ENCODE measurements at regions not wholly inside any gene's neighbourhood (a gene's known extent, or its start where the extent isn't known, plus 50 kb on each side); places are given as distances from the start of the nearest gene placed in this dataset.

- TF ChIP-seq CEBPZ (IDR thresholded peaks at IDR 0.05; ENCODE audit: low read depth, low read length) (no peak), MXI1 (IDR thresholded peaks at IDR 0.05; ENCODE audit: low read depth, low read length) (no peak), CREM (IDR thresholded peaks at IDR 0.05; ENCODE audit: low read depth) (no peak), BACH1 (IDR thresholded peaks at IDR 0.05; ENCODE audit: borderline replicate concordance) (no peak), NFXL1 (IDR thresholded peaks at IDR 0.05; ENCODE audit: borderline replicate concordance) (no peak), RAD21 (IDR thresholded peaks at IDR 0.05; ENCODE audit: insufficient read depth, low read depth, low read length) (no peak), MYB (IDR thresholded peaks at IDR 0.05; ENCODE audit: borderline replicate concordance, low read depth, low read length) (no peak), ZBTB33 (IDR thresholded peaks at IDR 0.05) (no peak), CEBPB (IDR thresholded peaks at IDR 0.05; ENCODE audit: borderline replicate concordance in 1 of 2, low read depth in 2 of 2, low read length in 2 of 2) (no peak), MEF2B (IDR thresholded peaks at IDR 0.05; ENCODE audit: partially characterized antibody, poor library complexity, severe bottlenecking) (no peak), SREBF2 (IDR thresholded peaks at IDR 0.05; ENCODE audit: low read length) (no peak), TCF3 (IDR thresholded peaks at IDR 0.05; ENCODE audit: borderline replicate concordance, insufficient read depth, low read depth, low read length) (no peak), BCL11A (IDR thresholded peaks at IDR 0.05; ENCODE audit: low read depth, low read length) (no peak)
Observed at GRCh38 chr5:107792940-107793339, 122.2 kb upstream of the EFNA5 start (continued).

All from GM12878 (cell line).